ENCODE measurements at regions not wholly inside any gene's neighbourhood (a gene's known extent, or its start where the extent isn't known, plus 50 kb on each side); places are given as distances from the start of the nearest gene placed in this dataset.

- Mint-ChIP-seq H3K4me1 (peaks cover 10 to 15% of the 10 kb centered on the region in 2 donors), H3K4me3 (peak overlapping the region; percentile 75 to 89 (median 81)), H3K36me3 (no peaks in the 10 kb centered on the region), H3K27me3 (ENCODE audit: low read depth in 3 of 3) (peaks cover 3 to 10% (median 9%) of the 10 kb centered on the region in 3 donors), H3K27ac (no peak overlapping the region), H3K9me3 (no peaks in the 10 kb centered on the region)
- DNase-seq: peak in 2 of 3 donors; percentile 10 to 14
Measured at GRCh38 chr9:129336601-129337331, 158.7 kb upstream of the IER5L start.

DNA sequence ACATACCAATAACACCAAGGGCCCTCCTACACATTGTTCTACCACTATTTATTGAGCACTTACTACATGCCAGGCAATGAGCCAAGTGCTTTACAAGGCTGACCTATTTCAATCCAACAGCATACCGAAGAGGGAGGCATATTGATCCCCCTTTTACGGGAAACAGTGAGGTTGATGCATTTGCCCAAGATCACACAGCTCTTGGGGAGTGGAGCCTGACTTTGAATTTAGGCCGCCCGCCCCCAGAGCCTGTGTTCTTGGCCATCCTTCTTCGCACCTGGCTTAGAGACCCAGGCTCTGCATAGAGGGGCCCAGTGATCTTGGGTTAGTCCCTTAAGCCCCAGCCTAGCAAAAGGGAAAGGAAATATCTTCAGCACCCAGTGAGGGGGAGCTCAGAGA lies 158.1 kb upstream of the IER5L start:
- H3K36me3 Mint-ChIP-seq: peaks cover 0 to 1% (median 0%) of the 10 kb centered on the region in 3 donors
- no peak overlapping the region for H3K27ac Mint-ChIP-seq
- peaks cover 0 to 4% (median under 1%) of the 10 kb centered on the region in 6 donors for H3K9me3 Mint-ChIP-seq
- H3K27me3 Mint-ChIP-seq (ENCODE audit: low read depth in 3 of 3): peaks cover 3 to 10% (median 9%) of the 10 kb centered on the region in 3 donors
- H3K4me1 Mint-ChIP-seq: peaks cover 12 to 15% of the 10 kb centered on the region in 2 donors
- H3K4me3 Mint-ChIP-seq: peak overlapping the region; percentile 75 to 89 (median 81)
- no peak for DNase-seq

- peaks cover 0 to 5% (median 0%) of the 10 kb centered on the region in 3 donors for H3K36me3 Mint-ChIP-seq
- H3K4me3 Mint-ChIP-seq: peak overlapping the region in 4 of 5 donors; percentile 5 to 89 (median 77)
- peaks cover 0 to 6% (median 2%) of the 10 kb centered on the region in 6 donors for H3K9me3 Mint-ChIP-seq
- no peak for DNase-seq
- peaks cover 3 to 10% (median 9%) of the 10 kb centered on the region in 3 donors for H3K27me3 Mint-ChIP-seq (ENCODE audit: low read depth in 3 of 3)
- H3K27ac Mint-ChIP-seq: no peak overlapping the region
- peaks cover 12 to 15% of the 10 kb centered on the region in 2 donors for H3K4me1 Mint-ChIP-seq
Measured at GRCh38 chr9:129335464-129336129, 157.5 kb upstream of the IER5L start.

- H3K4me1 Mint-ChIP-seq: peaks cover 12 to 15% of the 10 kb centered on the region in 2 donors
- H3K36me3 Mint-ChIP-seq: peaks cover 0 to 5% (median 0%) of the 10 kb centered on the region in 3 donors
- H3K9me3 Mint-ChIP-seq: peaks cover 0 to 9% (median 2%) of the 10 kb centered on the region in 6 donors
- no peak for DNase-seq
- peaks cover 3 to 10% (median 9%) of the 10 kb centered on the region in 3 donors for H3K27me3 Mint-ChIP-seq (ENCODE audit: low read depth in 3 of 3)
- H3K4me3 Mint-ChIP-seq: no peak overlapping the region
- H3K27ac Mint-ChIP-seq: no peak overlapping the region
Measured at GRCh38 chr9:129334105-129334935, 156.3 kb upstream of the IER5L start.

DNA sequence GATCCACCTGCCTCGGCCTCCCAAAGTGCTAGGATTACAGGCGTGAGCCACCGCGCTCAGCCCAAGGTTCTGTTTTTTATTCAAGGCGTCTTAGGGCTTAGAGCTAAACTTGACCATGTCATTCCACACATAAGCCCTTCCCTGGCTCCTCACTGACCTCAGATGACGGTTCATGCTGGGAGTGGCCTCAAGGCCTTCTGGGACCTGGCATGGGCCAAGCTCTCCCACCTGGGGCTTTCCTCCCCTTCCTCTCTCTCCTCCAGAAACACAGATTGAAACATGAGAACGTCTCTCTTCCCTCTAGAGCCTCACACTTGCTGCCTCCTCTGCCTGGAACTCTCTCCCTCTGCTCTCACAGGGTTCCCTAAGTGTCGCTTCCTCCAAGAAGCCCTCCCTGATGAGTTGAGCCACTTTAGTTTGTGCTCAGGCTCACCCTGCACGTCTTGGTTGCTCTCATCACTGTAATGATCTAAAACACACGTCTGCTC lies 155.6 kb upstream of the IER5L start:
- no peak for DNase-seq
- Mint-ChIP-seq H3K4me1 (peaks cover 12 to 15% of the 10 kb centered on the region in 2 donors), H3K9me3 (peaks cover 0 to 9% (median 2%) of the 10 kb centered on the region in 6 donors), H3K36me3 (peaks cover 0 to 5% (median 0%) of the 10 kb centered on the region in 3 donors), H3K27ac (no peak overlapping the region), H3K4me3 (no peak overlapping the region), H3K27me3 (ENCODE audit: low read depth in 3 of 3) (peaks cover 3 to 10% (median 9%) of the 10 kb centered on the region in 3 donors)

GRCh38 chr9:129332581-129332980 lies 154.5 kb upstream of the IER5L start:
- peaks cover 0 to 9% (median 2%) of the 10 kb centered on the region in 6 donors for H3K9me3 Mint-ChIP-seq
- H3K4me3 Mint-ChIP-seq: no peak overlapping the region
- no peak for DNase-seq
- peaks cover 3 to 7% (median 6%) of the 10 kb centered on the region in 3 donors for H3K27me3 Mint-ChIP-seq (ENCODE audit: low read depth in 3 of 3)
- no peak overlapping the region for H3K27ac Mint-ChIP-seq
- H3K36me3 Mint-ChIP-seq: peaks cover 0 to 5% (median 0%) of the 10 kb centered on the region in 3 donors
- H3K4me1 Mint-ChIP-seq: peaks cover 11 to 13% of the 10 kb centered on the region in 2 donors

DNA sequence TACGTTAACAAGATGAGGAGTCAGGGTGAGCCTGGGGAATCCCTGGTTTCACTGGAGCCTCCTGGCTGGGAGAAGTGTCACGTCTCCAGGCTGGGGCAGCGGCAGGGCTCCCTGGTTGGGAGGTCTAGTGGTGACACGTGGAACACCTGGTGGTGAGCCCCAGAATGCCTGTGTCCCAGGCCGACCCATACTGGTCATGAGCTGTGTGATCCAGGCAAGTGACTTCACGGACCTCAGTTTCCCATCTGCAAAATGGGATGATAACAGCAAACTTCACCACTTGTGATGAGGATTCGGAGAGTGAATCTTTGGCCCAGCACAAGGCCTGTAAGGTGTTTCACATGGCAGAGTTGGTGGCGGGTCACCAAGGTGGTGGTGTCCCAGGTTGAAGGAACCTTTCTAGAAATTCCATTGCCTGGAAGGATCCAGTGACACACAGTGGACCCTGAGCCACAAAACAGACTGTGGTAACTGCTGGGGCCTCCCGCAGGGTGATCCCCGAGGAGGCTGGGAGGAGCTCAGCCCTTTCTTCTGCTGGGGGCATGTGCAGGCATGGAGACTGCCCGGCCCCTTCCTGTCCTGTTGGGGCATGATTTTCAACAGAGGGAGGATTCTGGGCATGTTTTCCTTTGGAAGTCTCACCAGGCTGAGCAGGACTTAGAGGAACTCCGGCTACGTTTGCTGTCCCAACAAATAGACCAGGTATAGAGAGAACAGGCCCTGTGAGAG lies 153.9 kb upstream of the IER5L start:
- Mint-ChIP-seq H3K4me1 (peaks cover 10 to 12% of the 10 kb centered on the region in 2 donors), H3K9me3 (peaks cover 0 to 9% (median 2%) of the 10 kb centered on the region in 6 donors), H3K27me3 (ENCODE audit: low read depth in 3 of 3) (peaks cover 3 to 7% (median 6%) of the 10 kb centered on the region in 3 donors), H3K4me3 (no peak overlapping the region), H3K27ac (no peak overlapping the region), H3K36me3 (peaks cover 0 to 5% (median 0%) of the 10 kb centered on the region in 3 donors)
- DNase-seq: no peak

DNA sequence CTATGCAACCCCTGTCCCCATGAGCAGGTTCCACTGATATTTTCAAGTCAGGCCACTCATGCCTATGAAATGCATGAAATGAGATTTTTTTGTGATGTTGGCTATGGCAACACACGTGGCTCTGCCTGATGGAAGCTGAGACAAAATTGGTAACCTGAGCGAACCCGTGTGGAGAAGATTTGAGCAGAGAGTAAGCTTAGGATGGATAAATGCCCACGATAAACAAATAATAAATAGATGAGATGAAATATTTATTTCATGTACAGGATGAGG lies 153.4 kb upstream of the IER5L start:
- Mint-ChIP-seq H3K4me3 (no peak overlapping the region), H3K27me3 (ENCODE audit: low read depth in 3 of 3) (peaks cover 3 to 7% (median 6%) of the 10 kb centered on the region in 3 donors), H3K36me3 (peaks cover 0 to 5% (median 0%) of the 10 kb centered on the region in 3 donors), H3K4me1 (peaks cover 5 to 8% of the 10 kb centered on the region in 2 donors), H3K9me3 (peaks cover 0 to 9% (median 2%) of the 10 kb centered on the region in 6 donors), H3K27ac (no peak overlapping the region)
- DNase-seq: no peak

- peaks cover 0 to 5% of the 10 kb centered on the region in 2 donors for H3K4me1 Mint-ChIP-seq
- no peak for DNase-seq
- H3K27me3 Mint-ChIP-seq (ENCODE audit: low read depth in 3 of 3): peaks cover 3 to 6% (median 5%) of the 10 kb centered on the region in 3 donors
- no peak overlapping the region for H3K27ac Mint-ChIP-seq
- no peak overlapping the region for H3K4me3 Mint-ChIP-seq
- H3K9me3 Mint-ChIP-seq: peaks cover 0 to 9% (median 2%) of the 10 kb centered on the region in 6 donors
- H3K36me3 Mint-ChIP-seq: peaks cover 0 to 5% (median 0%) of the 10 kb centered on the region in 3 donors
Measured at GRCh38 chr9:129330711-129331492, 152.8 kb upstream of the IER5L start.

GRCh38 chr9:129328355-129329042 lies 150.4 kb upstream of the IER5L start:
- Mint-ChIP-seq H3K27ac (no peak overlapping the region), H3K27me3 (ENCODE audit: low read depth in 3 of 3) (peaks cover 0 to 2% (median 2%) of the 10 kb centered on the region in 3 donors), H3K9me3 (peaks cover 0 to 9% (median 2%) of the 10 kb centered on the region in 6 donors), H3K4me1 (peaks cover 0 to 5% of the 10 kb centered on the region in 2 donors), H3K36me3 (peaks cover 0 to 5% (median 0%) of the 10 kb centered on the region in 3 donors), H3K4me3 (no peak overlapping the region)
- DNase-seq: no peak

- Mint-ChIP-seq H3K9me3 (peaks cover 0 to 9% (median 2%) of the 10 kb centered on the region in 6 donors), H3K27ac (no peak overlapping the region), H3K36me3 (peaks cover 0 to 5% (median 0%) of the 10 kb centered on the region in 3 donors), H3K27me3 (ENCODE audit: low read depth in 3 of 3) (peaks cover 0 to 2% (median 2%) of the 10 kb centered on the region in 3 donors), H3K4me1 (peaks cover 0 to 5% of the 10 kb centered on the region in 2 donors), H3K4me3 (no peak overlapping the region)
- DNase-seq: no peak
Measured at GRCh38 chr9:129327552-129328328, 149.7 kb upstream of the IER5L start.
